IgD-negative memory B cell (primary cell): ENCODE measurements at regions not wholly inside any gene's neighbourhood (a gene's known extent, or its start where the extent isn't known, plus 50 kb on each side); places are given as distances from the start of the nearest gene placed in this dataset.

Experiments used
- H3K27ac Mint-ChIP-seq, 3 donors: one replicate each; pipeline ENCODE4 v1.8.0; 2020 to 2022; ENCODE audit warnings: mild to moderate bottlenecking in 3 of 3, mixed read lengths in 3 of 3, moderate library complexity in 1 of 3
- H3K27me3 Mint-ChIP-seq: one replicate; pipeline ENCODE4 v1.8.0; 2021; ENCODE audit warnings: mixed read lengths
- H3K36me3 Mint-ChIP-seq: one replicate; pipeline ENCODE4 v1.8.0; 2020; ENCODE audit warnings: mild to moderate bottlenecking, mixed read lengths
- H3K4me1 Mint-ChIP-seq, 3 donors: one replicate each; pipeline ENCODE4 v1.8.0; 2020 to 2022; ENCODE audit warnings: mixed read lengths in 3 of 3, mild to moderate bottlenecking in 1 of 3
- H3K4me3 Mint-ChIP-seq, 4 donors: one replicate each; pipeline ENCODE4 v1.8.0; 2020 to 2022; ENCODE audit warnings: mild to moderate bottlenecking in 4 of 4, mixed read lengths in 4 of 4, moderate library complexity in 3 of 4
- H3K9me3 Mint-ChIP-seq, 3 donors: one replicate each; pipeline ENCODE4 v1.8.0; 2020 to 2021; ENCODE audit warnings: mixed read lengths in 3 of 3, mild to moderate bottlenecking in 1 of 3

DNA sequence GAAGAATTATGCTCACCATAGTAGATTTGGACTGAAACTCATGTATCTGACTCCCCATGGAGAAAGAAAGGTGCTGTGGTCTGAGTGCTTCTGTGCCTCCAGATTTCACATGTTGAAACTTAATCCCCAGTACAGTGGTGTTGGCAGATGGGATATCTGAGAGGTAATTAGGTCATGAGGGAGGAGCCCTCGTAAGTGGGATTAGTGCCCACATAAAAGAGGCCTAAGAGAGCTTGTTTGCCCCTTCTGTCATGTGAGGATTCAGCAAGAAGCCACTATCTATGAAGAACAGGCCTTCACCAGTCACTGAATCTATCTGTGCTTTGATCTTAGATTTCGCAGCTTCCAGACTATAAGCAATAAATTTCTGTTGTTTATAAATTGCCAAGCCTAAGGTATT, 150.1 kb downstream of the PLPP3 start:
- Mint-ChIP-seq H3K4me3 (no peak overlapping the region), H3K27me3 (no peaks in the 10 kb centered on the region), H3K4me1 (peaks cover 45 to 56% (median 53%) of the 10 kb centered on the region in 3 donors), H3K9me3 (peaks cover 0 to 1% (median 0%) of the 10 kb centered on the region in 3 donors), H3K36me3 (peaks cover 6% of the 10 kb centered on the region), H3K27ac (no peak overlapping the region)

GRCh38 chr1:56426587-56427381, 152.6 kb downstream of the PLPP3 start:
- Mint-ChIP-seq H3K4me3 (peak overlapping the region in 1 of 4 donors; percentile 24), H3K9me3 (peaks cover 0 to 1% (median 0%) of the 10 kb centered on the region in 3 donors), H3K36me3 (peaks cover 7% of the 10 kb centered on the region), H3K4me1 (peaks cover 23 to 39% (median 32%) of the 10 kb centered on the region in 3 donors), H3K27ac (no peak overlapping the region), H3K27me3 (no peaks in the 10 kb centered on the region)

- H3K36me3 Mint-ChIP-seq = peaks cover 7% of the 10 kb centered on the region
- H3K4me1 Mint-ChIP-seq = peaks cover 18 to 33% (median 25%) of the 10 kb centered on the region in 3 donors
- peak overlapping the region in 2 of 3 donors; percentile 64 to 89 for H3K27ac Mint-ChIP-seq
- H3K4me3 Mint-ChIP-seq = peak overlapping the region in 2 of 4 donors; percentile 21 to 79
- peaks cover 0 to 1% (median 0%) of the 10 kb centered on the region in 3 donors for H3K9me3 Mint-ChIP-seq
- H3K27me3 Mint-ChIP-seq = no peaks in the 10 kb centered on the region
Observed at GRCh38 chr1:56425494-56426037, 153.8 kb downstream of the PLPP3 start.

- Mint-ChIP-seq H3K4me1 (peaks cover 18 to 29% (median 25%) of the 10 kb centered on the region in 3 donors), H3K36me3 (peaks cover 7% of the 10 kb centered on the region), H3K27me3 (no peaks in the 10 kb centered on the region), H3K27ac (peak overlapping the region; percentile 3 to 89 (median 64)), H3K4me3 (peak overlapping the region in 3 of 4 donors; percentile 66 to 90 (median 87)), H3K9me3 (peaks cover 0 to 1% (median 0%) of the 10 kb centered on the region in 3 donors)
Observed at GRCh38 chr1:56424744-56425493, 154.4 kb downstream of the PLPP3 start.

- Mint-ChIP-seq H3K27me3 (no peaks in the 10 kb centered on the region), H3K27ac (no peak overlapping the region), H3K4me3 (peak overlapping the region in 1 of 4 donors; percentile 56), H3K36me3 (peaks cover 7% of the 10 kb centered on the region), H3K4me1 (peaks cover 19 to 29% (median 25%) of the 10 kb centered on the region in 3 donors), H3K9me3 (peaks cover 0 to 1% (median 0%) of the 10 kb centered on the region in 3 donors)
Observed at GRCh38 chr1:56423716-56424115, 155.6 kb downstream of the PLPP3 start.

- Mint-ChIP-seq H3K27ac (peak overlapping the region in 1 of 3 donors; percentile 20), H3K27me3 (peaks cover 2% of the 10 kb centered on the region), H3K9me3 (peaks cover 0 to 2% (median 0%) of the 10 kb centered on the region in 3 donors), H3K4me3 (no peak overlapping the region), H3K36me3 (peaks cover 2% of the 10 kb centered on the region), H3K4me1 (peaks cover 3 to 6% (median 4%) of the 10 kb centered on the region in 3 donors)
Observed at GRCh38 chr1:56418151-56418631, 161.2 kb downstream of the PLPP3 start.

DNA sequence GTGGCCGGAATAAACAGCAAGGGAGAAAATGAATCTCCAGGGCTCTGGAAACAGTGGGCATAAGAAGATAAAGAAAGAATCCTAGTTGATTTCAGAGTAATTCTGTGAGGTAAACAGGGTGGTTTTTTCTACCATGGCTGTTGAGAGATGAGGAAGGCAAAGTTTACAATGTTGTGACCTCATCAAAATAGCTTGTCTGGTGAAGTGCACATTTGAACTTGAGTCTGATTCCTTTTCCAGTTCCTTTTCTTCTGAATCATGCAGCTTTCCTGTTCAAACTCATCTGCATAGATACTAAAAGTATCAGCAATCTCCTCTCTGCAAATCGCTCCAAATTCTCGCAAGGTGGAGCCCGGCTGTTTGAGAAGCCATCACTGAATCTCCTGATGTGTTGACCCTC, 161.7 kb downstream of the PLPP3 start:
- Mint-ChIP-seq H3K4me1 (peaks cover 0 to 6% (median 4%) of the 10 kb centered on the region in 3 donors), H3K9me3 (peaks cover 0 to 2% (median 0%) of the 10 kb centered on the region in 3 donors)

DNA sequence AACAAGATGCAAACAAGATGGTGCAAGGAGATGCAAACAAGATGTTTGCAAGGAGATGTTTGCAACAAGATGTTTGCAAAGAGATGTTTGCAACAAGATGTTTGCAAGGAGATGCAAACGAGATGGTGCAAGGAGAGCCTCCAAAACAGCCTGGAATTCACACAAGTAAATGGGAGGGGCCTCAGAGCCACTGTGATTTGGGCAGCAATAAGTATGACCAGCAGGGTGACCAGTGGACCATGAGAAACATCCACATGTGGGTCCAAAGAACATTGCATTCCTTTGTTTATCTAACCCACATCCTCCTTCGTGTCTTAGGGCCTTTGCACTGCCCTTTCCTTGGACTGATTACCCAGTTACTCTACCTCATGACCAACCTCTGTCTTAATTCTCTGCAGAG, 162.9 kb downstream of the PLPP3 start:
- no peak overlapping the region for H3K27ac Mint-ChIP-seq
- H3K4me1 Mint-ChIP-seq = peaks cover 0 to 6% (median 4%) of the 10 kb centered on the region in 3 donors

More for the DNA sequence above, 161.7 kb downstream of the PLPP3 start:
- Mint-ChIP-seq H3K36me3 (no peaks in the 10 kb centered on the region), H3K27ac (no peak overlapping the region), H3K4me3 (no peak overlapping the region), H3K27me3 (peaks cover 2% of the 10 kb centered on the region)

DNA sequence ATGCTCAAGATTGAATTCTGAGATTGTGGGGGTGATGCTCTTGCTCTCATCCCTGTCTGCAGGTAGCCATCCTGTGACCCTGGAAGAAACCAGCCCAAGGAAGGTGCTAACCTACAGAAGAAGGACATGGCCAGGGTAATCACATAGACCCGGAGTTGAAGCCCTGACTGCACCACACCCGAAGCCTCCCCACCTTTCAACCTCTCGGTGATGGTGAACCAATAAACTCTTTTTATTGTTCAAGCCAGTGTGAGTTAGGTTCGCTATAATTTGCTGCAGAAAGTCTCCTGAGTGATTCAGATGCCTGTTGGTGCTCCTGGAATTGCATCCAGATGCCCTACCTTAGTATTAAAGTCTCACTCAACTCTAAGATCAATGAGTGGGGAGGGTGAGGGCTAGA, 163.6 kb downstream of the PLPP3 start:
- peaks cover 0 to 2% (median 0%) of the 10 kb centered on the region in 3 donors for H3K9me3 Mint-ChIP-seq
- H3K4me1 Mint-ChIP-seq = peaks cover 0 to 6% (median 4%) of the 10 kb centered on the region in 3 donors
- H3K27ac Mint-ChIP-seq = no peak overlapping the region
- H3K4me3 Mint-ChIP-seq = no peak overlapping the region
- H3K27me3 Mint-ChIP-seq = peaks cover 2% of the 10 kb centered on the region
- no peaks in the 10 kb centered on the region for H3K36me3 Mint-ChIP-seq

More for the DNA sequence above, 162.9 kb downstream of the PLPP3 start:
- peaks cover 2% of the 10 kb centered on the region for H3K27me3 Mint-ChIP-seq
- no peaks in the 10 kb centered on the region for H3K36me3 Mint-ChIP-seq
- no peak overlapping the region for H3K4me3 Mint-ChIP-seq
- peaks cover 0 to 2% (median 0%) of the 10 kb centered on the region in 3 donors for H3K9me3 Mint-ChIP-seq

- Mint-ChIP-seq H3K27ac (no peak overlapping the region), H3K27me3 (peaks cover 2% of the 10 kb centered on the region), H3K4me1 (peaks cover 0 to 6% (median 4%) of the 10 kb centered on the region in 3 donors), H3K4me3 (no peak overlapping the region), H3K36me3 (no peaks in the 10 kb centered on the region), H3K9me3 (peaks cover 0 to 2% (median 0%) of the 10 kb centered on the region in 3 donors)
Observed at GRCh38 chr1:56415258-56415657, 164.1 kb downstream of the PLPP3 start.

- Mint-ChIP-seq H3K27ac (no peak overlapping the region), H3K9me3 (peaks cover 0 to 2% (median 0%) of the 10 kb centered on the region in 3 donors), H3K4me3 (no peak overlapping the region), H3K4me1 (peaks cover 2 to 6% (median 4%) of the 10 kb centered on the region in 3 donors), H3K27me3 (peaks cover 2% of the 10 kb centered on the region), H3K36me3 (no peaks in the 10 kb centered on the region)
Observed at GRCh38 chr1:56414728-56415224, 164.6 kb downstream of the PLPP3 start.

DNA sequence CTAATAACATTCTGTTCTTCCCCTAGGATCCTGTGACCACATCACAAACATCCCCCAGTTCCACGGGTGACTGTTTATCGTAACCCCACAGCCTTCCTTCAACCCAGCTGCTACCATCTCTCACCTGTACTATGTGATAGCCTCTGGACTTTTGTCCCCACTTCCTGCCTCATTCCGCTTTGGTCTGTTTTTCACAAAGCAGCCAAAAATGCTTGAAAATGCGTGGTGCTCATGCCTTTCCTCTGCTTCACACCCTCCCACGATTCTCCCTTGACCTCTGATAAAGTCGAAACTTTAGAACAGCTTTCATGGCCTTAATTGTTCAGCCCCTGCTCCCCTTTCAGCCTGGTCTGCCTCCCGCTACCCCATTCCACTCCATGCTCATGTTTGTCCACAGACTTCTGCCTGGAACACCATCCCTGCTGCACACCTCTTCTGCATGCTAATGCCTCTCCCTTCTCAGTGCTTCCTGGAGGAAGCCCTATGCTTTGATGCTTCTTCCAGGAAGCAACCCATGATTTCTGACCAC, 165.6 kb downstream of the PLPP3 start:
- no peak overlapping the region for H3K27ac Mint-ChIP-seq
- peaks cover 0 to 2% (median 0%) of the 10 kb centered on the region in 3 donors for H3K9me3 Mint-ChIP-seq
- H3K4me1 Mint-ChIP-seq = peaks cover 2 to 9% (median 3%) of the 10 kb centered on the region in 3 donors
- peaks cover 2% of the 10 kb centered on the region for H3K27me3 Mint-ChIP-seq
- no peak overlapping the region for H3K4me3 Mint-ChIP-seq
- H3K36me3 Mint-ChIP-seq = no peaks in the 10 kb centered on the region

- Mint-ChIP-seq H3K4me1 (peaks cover 0 to 3% (median 2%) of the 10 kb centered on the region in 3 donors), H3K36me3 (no peaks in the 10 kb centered on the region), H3K9me3 (peaks cover 0 to 2% (median 0%) of the 10 kb centered on the region in 3 donors), H3K4me3 (no peak overlapping the region), H3K27ac (no peak overlapping the region), H3K27me3 (peaks cover 2% of the 10 kb centered on the region)
Observed at GRCh38 chr1:56411484-56412180, 167.7 kb downstream of the PLPP3 start.

DNA sequence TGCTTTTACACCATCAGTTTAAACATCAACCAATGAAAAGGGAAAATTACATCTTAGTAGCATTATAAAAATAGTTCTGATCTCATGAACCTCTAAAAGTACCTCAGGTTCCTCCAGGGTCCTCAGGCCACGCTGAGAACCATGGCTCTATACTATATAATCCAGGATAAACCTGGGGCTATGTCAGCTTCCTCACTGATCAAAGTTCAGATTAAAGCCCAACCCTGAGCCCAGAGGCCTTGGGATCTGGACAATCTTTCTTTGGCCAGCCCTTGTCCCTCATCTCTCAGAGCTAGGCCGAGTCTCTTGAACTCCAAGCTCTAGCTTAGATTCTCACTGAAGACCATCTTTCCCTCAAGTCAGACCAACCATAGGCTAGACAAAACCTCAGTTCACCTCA, 168.3 kb downstream of the PLPP3 start:
- no peak overlapping the region for H3K4me3 Mint-ChIP-seq
- H3K36me3 Mint-ChIP-seq = no peaks in the 10 kb centered on the region
- peaks cover 0 to 2% (median 0%) of the 10 kb centered on the region in 3 donors for H3K9me3 Mint-ChIP-seq
- H3K27me3 Mint-ChIP-seq = peaks cover 2% of the 10 kb centered on the region
- H3K4me1 Mint-ChIP-seq = peaks cover 0 to 3% (median 2%) of the 10 kb centered on the region in 3 donors
- H3K27ac Mint-ChIP-seq = no peak overlapping the region
